ENCODE measurements at regions not wholly inside any gene's neighbourhood (a gene's known extent, or its start where the extent isn't known, plus 50 kb on each side); places are given as distances from the start of the nearest gene placed in this dataset.

DNA sequence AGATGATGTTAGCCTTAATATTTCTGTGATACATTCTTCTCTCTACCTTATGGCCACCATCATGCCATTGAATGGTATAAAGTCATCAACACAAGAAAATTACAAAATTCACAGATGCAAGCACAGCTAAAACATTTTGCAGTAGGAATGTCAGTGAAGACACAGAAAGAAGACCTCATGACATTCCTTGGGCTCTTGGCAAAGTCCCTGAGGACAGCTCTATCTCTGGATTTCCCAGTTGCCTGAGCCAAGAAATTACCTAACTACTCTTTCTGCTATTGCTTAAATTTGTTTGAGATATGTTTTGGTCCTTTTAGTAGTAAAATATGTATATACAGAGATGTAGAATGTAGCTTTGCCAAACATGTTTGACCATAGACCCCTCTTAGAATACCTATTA lies 201.0 kb upstream of the STXBP5 start:
- no peaks in the 10 kb centered on the region for H3K36me3 Mint-ChIP-seq (ENCODE audit: insufficient read depth, unreplicated experiment)
- H3K27me3 Mint-ChIP-seq (ENCODE audit: unreplicated experiment), result no peaks in the 10 kb centered on the region
- H3K27ac Mint-ChIP-seq (ENCODE audit: unreplicated experiment), result no peak overlapping the region
- no peak for DNase-seq
- no peaks in the 10 kb centered on the region for H3K9me3 Mint-ChIP-seq (ENCODE audit: low read depth, unreplicated experiment)
- no peaks in the 10 kb centered on the region for H3K4me1 Mint-ChIP-seq (ENCODE audit: low read depth, unreplicated experiment)
- CTCF ChIA-PET, result no interaction called here
- BruUV-seq (replicated peaks), result no TSS peak
- intact Hi-C loops (cut with micrococcal nuclease; ENCODE audit: unreplicated experiment), result no loop called here
- TF ChIP-seq, protein P1, sequence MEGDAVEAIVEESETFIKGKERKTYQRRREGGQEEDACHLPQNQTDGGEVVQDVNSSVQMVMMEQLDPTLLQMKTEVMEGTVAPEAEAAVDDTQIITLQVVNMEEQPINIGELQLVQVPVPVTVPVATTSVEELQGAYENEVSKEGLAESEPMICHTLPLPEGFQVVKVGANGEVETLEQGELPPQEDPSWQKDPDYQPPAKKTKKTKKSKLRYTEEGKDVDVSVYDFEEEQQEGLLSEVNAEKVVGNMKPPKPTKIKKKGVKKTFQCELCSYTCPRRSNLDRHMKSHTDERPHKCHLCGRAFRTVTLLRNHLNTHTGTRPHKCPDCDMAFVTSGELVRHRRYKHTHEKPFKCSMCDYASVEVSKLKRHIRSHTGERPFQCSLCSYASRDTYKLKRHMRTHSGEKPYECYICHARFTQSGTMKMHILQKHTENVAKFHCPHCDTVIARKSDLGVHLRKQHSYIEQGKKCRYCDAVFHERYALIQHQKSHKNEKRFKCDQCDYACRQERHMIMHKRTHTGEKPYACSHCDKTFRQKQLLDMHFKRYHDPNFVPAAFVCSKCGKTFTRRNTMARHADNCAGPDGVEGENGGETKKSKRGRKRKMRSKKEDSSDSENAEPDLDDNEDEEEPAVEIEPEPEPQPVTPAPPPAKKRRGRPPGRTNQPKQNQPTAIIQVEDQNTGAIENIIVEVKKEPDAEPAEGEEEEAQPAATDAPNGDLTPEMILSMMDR (IDR thresholded peaks at IDR 0.05; ENCODE audit: unreplicated experiment), result no peak
- no peak overlapping the region for H3K4me3 Mint-ChIP-seq (ENCODE audit: low read depth, unreplicated experiment)

DNA sequence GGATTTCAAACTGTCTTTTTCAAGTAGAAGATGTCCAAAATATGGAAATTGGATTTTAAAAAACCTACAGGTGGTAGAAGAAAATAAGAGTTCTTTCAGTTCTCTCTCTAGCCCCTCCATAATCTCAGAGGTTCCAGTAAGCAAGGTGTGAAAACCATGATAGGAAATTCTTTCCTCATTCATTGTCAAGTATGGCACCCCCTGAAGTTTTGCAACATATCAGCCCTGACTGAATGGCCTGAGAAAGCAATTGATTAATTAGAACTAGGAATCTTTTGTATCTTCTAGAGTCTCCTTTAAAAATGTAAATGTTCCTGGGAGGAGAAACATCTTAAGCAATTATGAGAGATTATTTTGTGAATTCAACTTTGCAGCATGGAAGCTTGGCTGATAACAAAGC lies 198.7 kb upstream of the STXBP5 start:
- intact Hi-C loops (cut with micrococcal nuclease; ENCODE audit: unreplicated experiment), result no loop called here
- no peaks in the 10 kb centered on the region for H3K27me3 Mint-ChIP-seq (ENCODE audit: unreplicated experiment)
- BruUV-seq (replicated peaks), result no TSS peak
- H3K9me3 Mint-ChIP-seq (ENCODE audit: low read depth, unreplicated experiment), result peaks cover 2% of the 10 kb centered on the region
- H3K36me3 Mint-ChIP-seq (ENCODE audit: insufficient read depth, unreplicated experiment), result no peaks in the 10 kb centered on the region
- H3K4me3 Mint-ChIP-seq (ENCODE audit: low read depth, unreplicated experiment), result no peak overlapping the region
- no peaks in the 10 kb centered on the region for H3K4me1 Mint-ChIP-seq (ENCODE audit: low read depth, unreplicated experiment)
- DNase-seq, result no peak
- CTCF ChIA-PET, result no interaction called here
- no peak overlapping the region for H3K27ac Mint-ChIP-seq (ENCODE audit: unreplicated experiment)
- TF ChIP-seq, protein P1 (IDR thresholded peaks at IDR 0.05; ENCODE audit: unreplicated experiment), result no peak

DNA sequence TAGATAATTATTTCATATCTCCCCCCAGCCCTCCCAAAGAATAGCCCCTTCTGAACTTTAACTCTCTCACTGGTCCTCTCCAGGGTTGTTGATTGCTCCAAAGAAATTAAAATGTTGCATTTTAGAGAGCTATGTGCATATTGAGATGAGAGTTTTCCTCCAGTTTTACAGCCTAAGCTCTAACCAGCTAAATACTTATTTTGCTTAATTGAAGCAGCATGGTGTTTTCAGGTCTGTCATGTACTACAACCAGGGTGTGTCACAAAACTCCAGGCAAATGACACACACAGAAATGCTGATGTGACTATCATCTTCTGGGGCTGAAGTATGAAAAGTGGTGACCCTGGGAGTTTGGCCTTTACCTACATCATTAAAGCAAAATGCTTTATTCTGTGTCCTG lies 196.8 kb upstream of the STXBP5 start:
- Mint-ChIP-seq H3K4me3 (ENCODE audit: low read depth, unreplicated experiment) (no peak overlapping the region), H3K4me1 (ENCODE audit: low read depth, unreplicated experiment) (no peaks in the 10 kb centered on the region), H3K27me3 (ENCODE audit: unreplicated experiment) (no peaks in the 10 kb centered on the region), H3K36me3 (ENCODE audit: insufficient read depth, unreplicated experiment) (no peaks in the 10 kb centered on the region), H3K9me3 (ENCODE audit: low read depth, unreplicated experiment) (peaks cover 2% of the 10 kb centered on the region), H3K27ac (ENCODE audit: unreplicated experiment) (no peak overlapping the region)
- intact Hi-C loops (cut with micrococcal nuclease; ENCODE audit: unreplicated experiment), result no loop called here
- no TSS peak for BruUV-seq (replicated peaks)
- DNase-seq, result no peak
- TF ChIP-seq, protein P1 (IDR thresholded peaks at IDR 0.05; ENCODE audit: unreplicated experiment), result no peak
- CTCF ChIA-PET, result interaction anchor here (1.0 kb wide), 1 partner anchor 56 kb away, joined by 4 read pairs; no protein-coding TSS in a partner anchor

DNA sequence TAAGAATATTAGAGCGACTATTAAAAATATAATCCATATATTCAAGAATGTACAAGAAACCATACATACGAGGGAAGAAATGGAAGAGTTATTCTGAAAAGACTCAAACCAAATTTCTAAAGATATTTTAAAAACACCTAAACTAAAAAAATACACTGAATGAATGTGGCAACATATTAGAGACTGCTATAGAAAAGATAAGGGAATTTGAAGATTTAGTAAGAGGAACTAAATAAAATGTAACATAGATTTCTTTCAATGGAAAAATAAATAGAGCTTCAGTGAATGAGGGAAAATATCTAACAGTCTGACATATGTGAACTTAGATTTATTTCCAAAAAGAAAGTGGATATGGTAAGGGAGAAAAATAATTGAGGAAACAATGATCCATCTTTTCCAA lies 194.9 kb upstream of the STXBP5 start:
- H3K27ac Mint-ChIP-seq (ENCODE audit: unreplicated experiment), result no peak overlapping the region
- DNase-seq, result no peak
- CTCF ChIA-PET, result no interaction called here
- intact Hi-C loops (cut with micrococcal nuclease; ENCODE audit: unreplicated experiment), result no loop called here
- no peak overlapping the region for H3K4me3 Mint-ChIP-seq (ENCODE audit: low read depth, unreplicated experiment)
- no TSS peak for BruUV-seq (replicated peaks)
- no peaks in the 10 kb centered on the region for H3K4me1 Mint-ChIP-seq (ENCODE audit: low read depth, unreplicated experiment)
- H3K27me3 Mint-ChIP-seq (ENCODE audit: unreplicated experiment), result no peaks in the 10 kb centered on the region
- H3K9me3 Mint-ChIP-seq (ENCODE audit: low read depth, unreplicated experiment), result peaks cover 2% of the 10 kb centered on the region
- TF ChIP-seq, protein P1 (IDR thresholded peaks at IDR 0.05; ENCODE audit: unreplicated experiment), result no peak
- no peaks in the 10 kb centered on the region for H3K36me3 Mint-ChIP-seq (ENCODE audit: insufficient read depth, unreplicated experiment)

DNA sequence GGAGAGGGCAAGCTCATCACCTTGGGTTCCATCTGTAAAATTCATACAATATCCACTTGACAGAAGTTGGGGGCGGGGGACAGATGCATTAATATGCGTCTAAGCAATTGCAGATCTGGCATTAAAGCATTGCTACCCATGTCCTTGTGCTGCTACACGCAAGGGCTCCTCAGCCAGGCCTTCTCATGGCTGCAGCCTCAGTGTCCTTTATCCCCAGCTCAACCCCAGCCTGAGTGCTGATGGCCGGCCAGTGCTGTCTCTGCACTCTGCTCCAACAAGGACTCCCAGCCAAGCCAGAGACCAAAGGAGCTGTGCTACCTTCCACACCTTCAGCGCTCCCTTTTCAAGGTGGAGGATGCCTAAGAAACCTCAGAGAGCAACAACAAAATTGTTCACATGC lies 188.5 kb upstream of the STXBP5 start:
- Mint-ChIP-seq H3K9me3 (ENCODE audit: low read depth, unreplicated experiment) (no peaks in the 10 kb centered on the region), H3K27ac (ENCODE audit: unreplicated experiment) (no peak overlapping the region), H3K4me3 (ENCODE audit: low read depth, unreplicated experiment) (no peak overlapping the region), H3K4me1 (ENCODE audit: low read depth, unreplicated experiment) (no peaks in the 10 kb centered on the region), H3K27me3 (ENCODE audit: unreplicated experiment) (no peaks in the 10 kb centered on the region), H3K36me3 (ENCODE audit: insufficient read depth, unreplicated experiment) (no peaks in the 10 kb centered on the region)
- intact Hi-C loops (cut with micrococcal nuclease; ENCODE audit: unreplicated experiment), result no loop called here
- TF ChIP-seq, protein P1 (IDR thresholded peaks at IDR 0.05; ENCODE audit: unreplicated experiment), result no peak
- DNase-seq, result no peak
- BruUV-seq (replicated peaks), result no TSS peak
- CTCF ChIA-PET, result no interaction called here
